Left colon (tissue), 2 donors: ENCODE measurements at regions not wholly inside any gene's neighbourhood (a gene's known extent, or its start where the extent isn't known, plus 50 kb on each side); places are given as distances from the start of the nearest gene placed in this dataset.
"Not testable (repeated sequence)": the region's sequence is repeated elsewhere in the genome, so short reads cannot be mapped to it uniquely, and the experiment has no call there.

ENCODE experiments used
- ATAC-seq: fragments of 200-7000 bp; cut with Tn5 transposase; one replicate; pipeline ENCODE4 v1.9.1; 2020; ENCODE audit warnings: mild to moderate bottlenecking, moderate library complexity
- DNase-seq, 2 donors: peaks; one replicate each; pipeline ENCODE4 v3.0.0-alpha.2; 2020
- intact Hi-C, 2 donors: fragments of 100-400 bp; cut with DNase I in 1 of 2; cut with micrococcal nuclease in 1 of 2; formaldehyde crosslinking; loops; one replicate each; pipeline versions ENCODE4 v1.11.2 to v1.14.0; 2022; cut with DNase I, micrococcal nuclease
- donor health status: DM: no; HTN: no; CAD: no.
- donor health status: DM: yes; HTN: yes; CAD: no.

GRCh38 chr1:221487781-221488524, 253.9 kb downstream of the DUSP10 start:
- intact Hi-C loops: no loop called here
- ATAC-seq (no peak), DNase-seq (no peak)

DNA sequence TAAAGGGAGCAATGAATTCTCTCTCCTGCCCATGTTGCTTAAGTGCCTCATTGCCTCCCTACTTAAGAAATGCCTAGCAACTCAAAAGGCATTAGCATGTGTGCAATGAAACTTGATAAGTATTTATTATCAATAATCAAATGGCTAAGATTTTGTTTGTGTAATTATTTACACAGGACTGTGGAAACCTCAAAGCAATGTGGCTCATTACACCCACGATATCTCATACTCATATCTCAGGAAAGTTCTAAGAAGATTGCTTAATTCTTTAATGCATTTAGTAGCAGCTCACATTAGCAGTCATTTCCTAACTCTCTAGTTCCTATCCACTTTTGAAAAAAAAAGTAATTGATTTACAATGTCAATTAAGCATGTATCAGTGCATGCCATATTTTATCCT, 253.3 kb downstream of the DUSP10 start:
- intact Hi-C loops: no loop called here
- ATAC-seq: no peak
- DNase-seq: no peak

- ATAC-seq (no peak), DNase-seq (no peak)
- intact Hi-C loops: no loop called here
Observed at GRCh38 chr1:221494670-221495069, 247.2 kb downstream of the DUSP10 start.

GRCh38 chr1:221497046-221497445, 244.8 kb downstream of the DUSP10 start:
- ATAC-seq (no peak), DNase-seq (no peak)
- intact Hi-C loops: no loop called here

GRCh38 chr1:221503268-221503667, 238.6 kb downstream of the DUSP10 start:
- intact Hi-C loops: no loop called here
- ATAC-seq (no peak), DNase-seq (no peak)

- DNase-seq: no peak
- intact Hi-C loops: no loop called here
- no peak for ATAC-seq
Observed at GRCh38 chr1:221509575-221510355, 232.1 kb downstream of the DUSP10 start.

GRCh38 chr1:221510793-221511503, 230.9 kb downstream of the DUSP10 start:
- intact Hi-C loops: no loop called here
- ATAC-seq: no peak
- no peak for DNase-seq

DNA sequence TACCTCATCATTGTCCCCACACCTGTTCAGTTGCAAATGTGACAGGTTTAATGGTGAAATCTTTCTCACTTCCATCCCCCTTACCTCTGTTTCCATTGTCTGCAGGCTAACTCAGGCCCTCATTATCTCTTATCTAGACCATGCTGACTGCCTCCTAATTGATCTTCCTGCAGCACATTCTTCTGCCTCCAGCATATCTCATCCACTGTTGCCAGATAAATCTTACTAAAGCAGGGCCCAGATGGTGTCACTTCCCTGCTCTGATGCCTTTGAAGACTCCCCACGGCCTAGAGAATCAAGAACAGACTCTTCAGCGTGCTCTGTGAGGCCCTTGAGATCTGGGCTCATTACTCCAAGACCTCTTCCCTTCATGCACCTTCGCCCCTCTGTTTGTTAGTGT, 230.1 kb downstream of the DUSP10 start:
- ATAC-seq (no peak), DNase-seq (no peak)
- intact Hi-C loops: no loop called here

- DNase-seq (no peak), ATAC-seq (no peak)
- intact Hi-C loops: no loop called here
Observed at GRCh38 chr1:221514806-221515205, 227.1 kb downstream of the DUSP10 start.

- ATAC-seq (no peak), DNase-seq (no peak)
- intact Hi-C loops: no loop called here
Observed at GRCh38 chr1:221515496-221515895, 226.4 kb downstream of the DUSP10 start.

GRCh38 chr1:221517961-221518360, 223.9 kb downstream of the DUSP10 start:
- intact Hi-C loops: no loop called here
- no peak for ATAC-seq
- no peak for DNase-seq

DNA sequence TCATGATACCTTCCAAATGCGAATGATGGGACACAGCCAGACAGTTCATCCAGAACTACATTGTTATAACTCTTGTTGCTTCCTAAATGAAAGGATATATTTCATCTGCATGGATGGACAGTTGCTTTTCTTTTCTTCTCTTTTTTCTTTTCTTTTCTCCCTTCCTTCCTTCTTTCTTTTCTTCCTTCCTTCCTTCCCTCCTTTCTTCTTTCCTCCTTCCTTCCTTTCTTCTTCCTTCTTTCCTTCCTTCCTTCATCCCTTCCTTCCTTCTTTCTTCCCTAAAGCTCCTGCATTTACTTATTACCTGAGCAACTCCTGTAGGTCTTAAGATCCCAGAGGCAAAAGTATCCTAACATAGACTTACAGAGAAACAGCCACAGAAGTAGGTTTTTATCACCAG, 221.6 kb downstream of the DUSP10 start:
- ATAC-seq (no peak), DNase-seq (no peak)
- intact Hi-C loops: no loop called here

DNA sequence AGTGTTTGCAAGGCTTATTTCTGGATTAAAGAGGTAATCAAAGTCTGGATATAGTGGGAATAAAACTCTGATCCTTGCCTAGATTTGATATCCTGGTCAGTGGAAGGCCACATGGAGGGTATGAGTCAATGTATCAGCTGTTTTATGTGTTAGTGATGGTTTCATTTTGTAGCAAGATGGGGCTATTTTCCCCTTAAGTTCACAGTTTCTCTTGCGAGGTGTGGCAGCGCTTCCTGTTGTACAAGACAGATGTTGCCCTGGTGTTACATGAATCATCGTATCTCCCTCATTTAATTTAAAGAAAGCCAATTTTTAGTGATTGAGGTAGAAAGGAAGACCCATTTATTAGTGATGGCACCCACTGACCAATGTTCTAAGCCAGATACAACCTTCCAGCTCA, 220.2 kb downstream of the DUSP10 start:
- DNase-seq: no peak
- no peak for ATAC-seq
- intact Hi-C loops: no loop called here

DNA sequence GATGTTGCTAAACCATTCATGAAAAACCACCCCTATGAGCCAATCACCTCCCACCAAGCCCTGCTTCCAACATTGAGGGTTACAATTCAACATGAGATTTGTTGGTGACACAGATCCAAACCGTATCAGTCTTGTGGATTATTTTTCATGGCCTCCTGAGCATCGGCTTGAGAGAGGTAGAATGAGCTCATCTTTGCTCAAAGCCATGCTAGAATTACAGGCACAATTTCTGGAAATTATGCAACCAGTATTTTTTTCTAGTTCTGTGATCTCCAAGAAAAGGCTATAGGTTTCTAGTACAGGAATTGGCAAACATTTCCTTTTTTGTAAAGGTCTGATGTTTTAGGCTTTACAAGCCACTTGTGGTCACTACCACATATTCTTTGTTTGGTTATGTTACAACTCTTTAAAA, 219.4 kb downstream of the DUSP10 start:
- intact Hi-C loops: no loop called here
- DNase-seq: no peak
- no peak for ATAC-seq

DNA sequence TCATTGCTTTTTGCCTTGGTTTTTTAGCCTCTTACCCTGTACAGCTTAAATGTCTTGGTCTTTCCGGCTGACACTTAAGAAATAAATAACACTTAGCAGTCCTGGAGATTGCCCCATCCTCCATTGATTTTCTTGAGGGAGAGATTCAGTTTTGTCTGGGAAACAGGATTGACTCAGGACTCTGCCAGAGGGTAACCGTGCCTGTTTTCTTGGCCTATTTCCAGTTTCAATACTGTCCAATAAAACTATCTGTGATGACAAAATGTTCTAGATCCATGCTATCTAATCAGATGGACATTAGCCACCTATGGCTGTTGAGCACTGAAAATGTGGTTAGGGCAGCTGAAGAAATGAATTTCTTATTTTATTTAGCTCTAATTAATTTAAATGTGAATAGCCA, 216.1 kb downstream of the DUSP10 start:
- ATAC-seq: no peak
- no peak for DNase-seq
- intact Hi-C loops: no loop called here

DNA sequence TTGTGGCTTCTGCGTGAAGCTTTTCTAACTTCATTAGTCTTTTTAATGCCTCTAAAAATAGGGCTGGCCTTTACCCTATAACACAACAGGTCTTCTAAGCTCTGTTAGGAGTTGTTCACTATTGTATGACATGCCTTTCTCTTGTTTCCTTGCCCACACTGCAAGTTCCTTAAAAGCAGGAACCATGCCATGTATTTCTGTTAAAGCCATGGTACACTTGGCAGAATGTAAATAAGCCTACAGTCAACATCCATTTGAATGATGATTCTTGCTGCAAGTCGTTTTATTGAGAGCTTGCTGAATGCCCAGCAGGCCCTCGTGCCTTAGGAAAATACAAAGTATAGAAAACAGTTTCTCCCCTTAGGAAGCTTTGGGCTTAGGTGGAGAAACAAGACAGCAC, 214.6 kb downstream of the DUSP10 start:
- ATAC-seq (no peak), DNase-seq (no peak)
- intact Hi-C loops: no loop called here

GRCh38 chr1:221527886-221528624, 213.8 kb downstream of the DUSP10 start:
- DNase-seq: no peak
- ATAC-seq: no peak
- intact Hi-C loops: no loop called here

- DNase-seq, intact Hi-C loops, ATAC-seq: not testable (repeated sequence)
Observed at GRCh38 chr1:221530159-221530558, 211.7 kb downstream of the DUSP10 start.

DNA sequence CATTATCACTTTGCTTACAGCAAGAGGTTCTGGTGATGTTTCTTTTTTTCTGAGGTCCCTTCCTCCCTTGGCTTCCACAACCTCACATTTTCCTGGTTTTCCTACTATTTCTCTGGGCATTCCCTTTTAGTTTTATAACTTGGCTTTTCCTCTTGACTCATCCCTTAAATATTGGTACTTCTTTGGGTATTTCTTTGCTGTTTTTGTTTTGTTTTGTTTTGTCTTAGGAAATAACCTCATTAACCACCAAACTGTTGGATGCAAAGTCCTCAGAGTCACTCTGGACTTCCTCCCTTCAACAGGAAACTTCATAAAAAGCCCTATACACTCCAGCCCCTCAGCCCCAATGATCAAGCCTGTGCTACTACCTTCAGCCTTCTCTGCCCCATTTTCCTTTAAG, 211.1 kb downstream of the DUSP10 start:
- no peak for ATAC-seq
- intact Hi-C loops: no loop called here
- DNase-seq: no peak
